ENCODE measurements at regions not wholly inside any gene's neighbourhood (a gene's known extent, or its start where the extent isn't known, plus 50 kb on each side); places are given as distances from the start of the nearest gene placed in this dataset.

DNA sequence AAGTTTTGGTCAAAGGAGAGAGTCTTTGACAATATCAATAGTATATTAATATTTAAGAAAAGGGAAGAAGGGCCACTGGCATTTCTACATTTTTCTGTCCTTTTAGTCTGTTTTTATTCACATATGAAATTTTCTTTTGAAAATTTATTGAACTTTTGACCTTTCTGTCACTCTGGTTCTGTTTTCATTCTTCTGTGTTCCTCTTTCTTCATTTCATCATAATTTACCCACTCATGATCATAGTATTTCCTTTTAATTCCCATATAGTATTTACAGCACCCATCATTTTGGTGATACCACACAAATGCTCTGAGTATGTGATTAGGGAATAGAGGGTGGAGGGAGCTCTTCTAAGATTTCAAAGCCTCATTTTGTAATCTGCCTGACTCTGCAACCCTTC, 142.8 kb downstream of the GJA1 start:
- Mint-ChIP-seq H3K4me3 (no peak overlapping the region), H3K36me3 (no peaks in the 10 kb centered on the region), H3K4me1 (no peaks in the 10 kb centered on the region), H3K27ac (no peak overlapping the region), H3K27me3 (ENCODE audit: low read depth in 2 of 2) (no peaks in the 10 kb centered on the region), H3K9me3 (peaks cover 6 to 20% of the 10 kb centered on the region in 2 donors)
- DNase-seq (no peak), ATAC-seq (no peak)
- no peak overlapping the region for H3K27ac ChIP-seq (ENCODE audit: low read length)
- no peaks in the 10 kb centered on the region for H3K4me1 ChIP-seq (ENCODE audit: control insufficient read depth, insufficient read depth, low read length)
- no peaks in the 10 kb centered on the region for H3K36me3 ChIP-seq (ENCODE audit: control insufficient read depth, insufficient read depth, low read length)
- no peak overlapping the region for H3K4me3 ChIP-seq (ENCODE audit: low read length)
- intact Hi-C loops (cut with micrococcal nuclease), result no loop called here
- H3K9me3 ChIP-seq (ENCODE audit: control insufficient read depth, insufficient read depth, low read length), result no peaks in the 10 kb centered on the region
- no peaks in the 10 kb centered on the region for H3K27me3 ChIP-seq (ENCODE audit: control insufficient read depth, insufficient read depth, low read length)
- TF ChIP-seq, protein P1, sequence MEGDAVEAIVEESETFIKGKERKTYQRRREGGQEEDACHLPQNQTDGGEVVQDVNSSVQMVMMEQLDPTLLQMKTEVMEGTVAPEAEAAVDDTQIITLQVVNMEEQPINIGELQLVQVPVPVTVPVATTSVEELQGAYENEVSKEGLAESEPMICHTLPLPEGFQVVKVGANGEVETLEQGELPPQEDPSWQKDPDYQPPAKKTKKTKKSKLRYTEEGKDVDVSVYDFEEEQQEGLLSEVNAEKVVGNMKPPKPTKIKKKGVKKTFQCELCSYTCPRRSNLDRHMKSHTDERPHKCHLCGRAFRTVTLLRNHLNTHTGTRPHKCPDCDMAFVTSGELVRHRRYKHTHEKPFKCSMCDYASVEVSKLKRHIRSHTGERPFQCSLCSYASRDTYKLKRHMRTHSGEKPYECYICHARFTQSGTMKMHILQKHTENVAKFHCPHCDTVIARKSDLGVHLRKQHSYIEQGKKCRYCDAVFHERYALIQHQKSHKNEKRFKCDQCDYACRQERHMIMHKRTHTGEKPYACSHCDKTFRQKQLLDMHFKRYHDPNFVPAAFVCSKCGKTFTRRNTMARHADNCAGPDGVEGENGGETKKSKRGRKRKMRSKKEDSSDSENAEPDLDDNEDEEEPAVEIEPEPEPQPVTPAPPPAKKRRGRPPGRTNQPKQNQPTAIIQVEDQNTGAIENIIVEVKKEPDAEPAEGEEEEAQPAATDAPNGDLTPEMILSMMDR (IDR thresholded peaks at IDR 0.05), result no peak

- intact Hi-C loops (cut with micrococcal nuclease), result no loop called here
- Histone ChIP-seq H3K4me3 (ENCODE audit: low read length) (no peak overlapping the region), H3K4me1 (ENCODE audit: control insufficient read depth, insufficient read depth, low read length) (no peaks in the 10 kb centered on the region), H3K9me3 (ENCODE audit: control insufficient read depth, insufficient read depth, low read length) (no peaks in the 10 kb centered on the region), H3K27me3 (ENCODE audit: control insufficient read depth, insufficient read depth, low read length) (no peaks in the 10 kb centered on the region), H3K36me3 (ENCODE audit: control insufficient read depth, insufficient read depth, low read length) (no peaks in the 10 kb centered on the region), H3K27ac (ENCODE audit: low read length) (no peak overlapping the region)
- no peak for ATAC-seq
- no peaks in the 10 kb centered on the region for H3K27me3 Mint-ChIP-seq (ENCODE audit: low read depth in 2 of 2)
- no peak overlapping the region for H3K27ac Mint-ChIP-seq
- WGBS (ENCODE audit: insufficient coverage), result no CpG with 5 or more reads among the region's 1 CpG
- no peaks in the 10 kb centered on the region for H3K4me1 Mint-ChIP-seq
- peaks cover 4 to 12% of the 10 kb centered on the region in 2 donors for H3K9me3 Mint-ChIP-seq
- H3K36me3 Mint-ChIP-seq, result no peaks in the 10 kb centered on the region
- DNase-seq, result no peak
- TF ChIP-seq, protein P1 (IDR thresholded peaks at IDR 0.05), result no peak
- H3K4me3 Mint-ChIP-seq, result no peak overlapping the region
Measured at GRCh38 chr6:121579478-121579877, 144.0 kb downstream of the GJA1 start.

DNA sequence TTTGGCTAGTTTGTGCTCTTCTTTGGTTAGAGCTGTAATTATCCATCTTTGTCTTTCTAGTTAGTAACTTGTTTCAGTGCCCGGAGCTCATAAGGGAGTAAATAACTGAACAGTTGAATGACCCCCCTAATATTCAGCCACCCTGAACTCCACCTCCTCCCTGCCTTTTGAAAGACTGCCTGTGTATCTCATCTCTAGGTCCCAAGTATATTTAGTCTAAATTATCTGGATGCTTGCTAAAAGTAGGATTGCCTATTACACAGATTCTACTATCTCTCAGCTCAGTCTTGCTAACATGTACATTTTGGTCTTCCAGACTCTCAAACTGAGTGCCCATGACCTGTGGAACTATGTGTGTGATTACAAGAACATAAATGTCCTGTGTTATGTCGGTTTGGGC, 145.9 kb downstream of the GJA1 start:
- no peaks in the 10 kb centered on the region for H3K9me3 ChIP-seq (ENCODE audit: control insufficient read depth, insufficient read depth, low read length)
- no peaks in the 10 kb centered on the region for H3K36me3 ChIP-seq (ENCODE audit: control insufficient read depth, insufficient read depth, low read length)
- no peaks in the 10 kb centered on the region for H3K4me1 ChIP-seq (ENCODE audit: control insufficient read depth, insufficient read depth, low read length)
- intact Hi-C loops (cut with micrococcal nuclease), result no loop called here
- TF ChIP-seq, protein P1 (IDR thresholded peaks at IDR 0.05), result no peak
- ATAC-seq (no peak), DNase-seq (no peak)
- H3K27ac Mint-ChIP-seq, result no peak overlapping the region
- no CpG with 5 or more reads among the region's 2 CpGs for WGBS (ENCODE audit: insufficient coverage)
- H3K4me1 Mint-ChIP-seq, result no peaks in the 10 kb centered on the region
- H3K27me3 ChIP-seq (ENCODE audit: control insufficient read depth, insufficient read depth, low read length), result no peaks in the 10 kb centered on the region
- no peaks in the 10 kb centered on the region for H3K36me3 Mint-ChIP-seq
- H3K4me3 Mint-ChIP-seq, result no peak overlapping the region
- no peak overlapping the region for H3K27ac ChIP-seq (ENCODE audit: low read length)
- H3K4me3 ChIP-seq (ENCODE audit: low read length), result no peak overlapping the region
- peaks cover 4 to 14% of the 10 kb centered on the region in 2 donors for H3K9me3 Mint-ChIP-seq
- H3K27me3 Mint-ChIP-seq (ENCODE audit: low read depth in 2 of 2), result no peaks in the 10 kb centered on the region

DNA sequence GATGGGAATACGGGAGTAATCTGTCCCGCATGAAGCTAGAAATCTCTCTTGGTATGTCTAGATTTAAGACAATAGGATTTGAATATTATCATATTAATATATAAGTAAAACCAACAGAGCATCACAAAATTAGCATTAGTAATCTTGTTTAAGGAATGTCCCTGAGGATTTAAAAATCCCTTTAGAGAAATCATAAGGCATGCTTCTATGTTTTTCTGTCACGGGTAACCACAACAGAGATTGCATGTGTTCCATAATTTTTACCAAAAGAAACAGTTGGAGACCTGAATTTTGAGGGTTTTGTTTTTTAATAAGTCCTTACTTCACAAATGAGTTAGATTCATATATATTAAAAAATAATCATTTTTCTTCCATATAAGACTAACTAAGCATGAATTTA, 146.8 kb downstream of the GJA1 start:
- H3K4me3 Mint-ChIP-seq, result no peak overlapping the region
- H3K27ac ChIP-seq (ENCODE audit: low read length), result no peak overlapping the region
- no peaks in the 10 kb centered on the region for H3K27me3 ChIP-seq (ENCODE audit: control insufficient read depth, insufficient read depth, low read length)
- H3K27me3 Mint-ChIP-seq (ENCODE audit: low read depth in 2 of 2), result no peaks in the 10 kb centered on the region
- no peaks in the 10 kb centered on the region for H3K9me3 ChIP-seq (ENCODE audit: control insufficient read depth, insufficient read depth, low read length)
- DNase-seq, result no peak
- H3K36me3 Mint-ChIP-seq, result no peaks in the 10 kb centered on the region
- WGBS (ENCODE audit: insufficient coverage), result 88% methylated on average over 1 of the region's 3 CpGs
- peaks cover 4 to 14% of the 10 kb centered on the region in 2 donors for H3K9me3 Mint-ChIP-seq
- H3K4me3 ChIP-seq (ENCODE audit: low read length), result no peak overlapping the region
- intact Hi-C loops (cut with micrococcal nuclease), result no loop called here
- no peaks in the 10 kb centered on the region for H3K36me3 ChIP-seq (ENCODE audit: control insufficient read depth, insufficient read depth, low read length)
- TF ChIP-seq, protein P1 (IDR thresholded peaks at IDR 0.05), result no peak
- ATAC-seq, result no peak
- no peaks in the 10 kb centered on the region for H3K4me1 ChIP-seq (ENCODE audit: control insufficient read depth, insufficient read depth, low read length)
- H3K4me1 Mint-ChIP-seq, result no peaks in the 10 kb centered on the region
- no peak overlapping the region for H3K27ac Mint-ChIP-seq
